Endodermal cell (in vitro differentiated cells): ENCODE measurements at regions not wholly inside any gene's neighbourhood (a gene's known extent, or its start where the extent isn't known, plus 50 kb on each side); places are given as distances from the start of the nearest gene placed in this dataset.

Source experiments
- DNase-seq: peaks from one replicate; pipeline ENCODE4 v3.0.0-alpha.2; 2017
- H3K27ac ChIP-seq: 2 replicates; pipeline ENCODE4 v1.5.1; 2013; ENCODE audit warnings: mild to moderate bottlenecking, low read depth, low read length, moderate library complexity
- H3K27me3 ChIP-seq: 2 replicates; pipeline ENCODE4 v1.6.1; 2013; ENCODE audit warnings: mild to moderate bottlenecking, low read length, moderate library complexity; ENCODE audit not compliant: insufficient read depth, control insufficient read depth, poor library complexity, severe bottlenecking
- H3K36me3 ChIP-seq: 2 replicates; pipeline ENCODE4 v1.7.0; 2013; ENCODE audit warnings: mild to moderate bottlenecking, low read length, moderate library complexity; ENCODE audit not compliant: control insufficient read depth, insufficient read depth
- H3K4me1 ChIP-seq: one replicate; pipeline ENCODE4 v1.7.0; 2013; ENCODE audit warnings: low read length; ENCODE audit not compliant: control insufficient read depth, insufficient read depth
- H3K4me3 ChIP-seq: 2 replicates; pipeline ENCODE4 v1.5.1; 2013; ENCODE audit warnings: mild to moderate bottlenecking, low read length, moderate library complexity
- H3K9ac ChIP-seq: 2 replicates; pipeline ENCODE4 v1.6.1; 2013; ENCODE audit warnings: mild to moderate bottlenecking, low read length, moderate library complexity; ENCODE audit not compliant: poor library complexity, severe bottlenecking; ENCODE audit errors: extremely low read depth
- H3K9me3 ChIP-seq: 2 replicates; pipeline ENCODE4 v1.6.1; 2013; ENCODE audit warnings: mild to moderate bottlenecking, low read length, moderate library complexity; ENCODE audit not compliant: control insufficient read depth
- H3K27ac Mint-ChIP-seq: 2 replicates; pipeline ENCODE4 v1.8.0; 2020; ENCODE audit warnings: mixed read lengths
- H3K27me3 Mint-ChIP-seq: 2 replicates; pipeline ENCODE4 v1.8.0; 2021; ENCODE audit warnings: mild to moderate bottlenecking, mixed read lengths; ENCODE audit not compliant: insufficient read depth
- H3K36me3 Mint-ChIP-seq: 2 replicates; pipeline ENCODE4 v1.8.0; 2020; ENCODE audit warnings: low read depth, mixed read lengths
- H3K4me1 Mint-ChIP-seq: 2 replicates; pipeline ENCODE4 v1.8.0; 2020; ENCODE audit warnings: mixed read lengths
- H3K4me3 Mint-ChIP-seq: 2 replicates; pipeline ENCODE4 v1.8.0; 2020; ENCODE audit warnings: mild to moderate bottlenecking, moderate library complexity, mixed read lengths
- H3K9me3 Mint-ChIP-seq: 2 replicates; pipeline ENCODE4 v1.8.0; 2020; ENCODE audit warnings: mild to moderate bottlenecking, mixed read lengths
- CTCF ChIP-seq: fragments of 200-600 bp; sonication (generic); conservative IDR thresholded peaks from 2 replicates; pipeline ENCODE4 v1.5.0; 2021; ENCODE audit warnings: antibody characterized with exemption, mild to moderate bottlenecking
- WGBS, 2 experiments: methylation state at CpG; one replicate each; pipeline versions ENCODE4 v1.1.5 to v1.1.7; 2013; ENCODE audit warnings: missing lambda C conversion rate in 2 of 2, mixed read lengths in 1 of 2; ENCODE audit not compliant: insufficient coverage in 1 of 2, insufficient read length in 1 of 2; 5-methylcytosine and 5-hydroxymethylcytosine counted together

- H3K9ac ChIP-seq: no peak overlapping the region
- peak; percentile 68 for TF ChIP-seq CTCF
- H3K9me3 Mint-ChIP-seq: peaks cover 20% of the 10 kb centered on the region
- H3K36me3 ChIP-seq: no peaks in the 10 kb centered on the region
- H3K4me1 Mint-ChIP-seq: peaks cover 14% of the 10 kb centered on the region
- no peaks in the 10 kb centered on the region for H3K27me3 Mint-ChIP-seq
- DNase-seq: no peak
- H3K9me3 ChIP-seq: peaks cover 7% of the 10 kb centered on the region
- peaks cover 9% of the 10 kb centered on the region for H3K36me3 Mint-ChIP-seq
- 79% methylated on average over 1 of the region's 1 CpG; no CpG with 5 or more reads in 1 of the 2 experiments for WGBS, 2 experiments
- H3K27ac Mint-ChIP-seq: peak overlapping the region; percentile 1
- no peaks in the 10 kb centered on the region for H3K27me3 ChIP-seq
- H3K4me3 ChIP-seq: no peak overlapping the region
- H3K4me1 ChIP-seq: no peaks in the 10 kb centered on the region
- H3K27ac ChIP-seq: no peak overlapping the region
- no peak overlapping the region for H3K4me3 Mint-ChIP-seq
These were observed 763.6 kb upstream of the LRRTM1 start for GRCh38 chr2:81068144-81068543.

GRCh38 chr2:81061016-81061415 lies 756.5 kb upstream of the LRRTM1 start:
- H3K9ac ChIP-seq: no peak overlapping the region
- no peak overlapping the region for H3K4me3 ChIP-seq
- peaks cover 28% of the 10 kb centered on the region for H3K9me3 Mint-ChIP-seq
- peaks cover 16% of the 10 kb centered on the region for H3K4me1 Mint-ChIP-seq
- 94% methylated on average over 2 of the region's 2 CpGs; no CpG with 5 or more reads in 1 of the 2 experiments for WGBS, 2 experiments
- no peak overlapping the region for H3K27ac ChIP-seq
- H3K36me3 ChIP-seq: no peaks in the 10 kb centered on the region
- no peak overlapping the region for H3K27ac Mint-ChIP-seq
- no peaks in the 10 kb centered on the region for H3K27me3 ChIP-seq
- no peak overlapping the region for H3K4me3 Mint-ChIP-seq
- DNase-seq: no peak
- no peak for TF ChIP-seq CTCF
- H3K36me3 Mint-ChIP-seq: peaks cover 3% of the 10 kb centered on the region
- H3K4me1 ChIP-seq: no peaks in the 10 kb centered on the region
- H3K9me3 ChIP-seq: peaks cover 12% of the 10 kb centered on the region
- H3K27me3 Mint-ChIP-seq: no peaks in the 10 kb centered on the region

- Histone ChIP-seq H3K4me3 (no peak overlapping the region), H3K27ac (no peak overlapping the region), H3K9ac (no peak overlapping the region), H3K27me3 (peaks cover 13% of the 10 kb centered on the region), H3K4me1 (peaks cover 11% of the 10 kb centered on the region), H3K36me3 (no peaks in the 10 kb centered on the region), H3K9me3 (peaks cover 8% of the 10 kb centered on the region)
- peaks cover 31% of the 10 kb centered on the region for H3K4me1 Mint-ChIP-seq
- no peaks in the 10 kb centered on the region for H3K9me3 Mint-ChIP-seq
- DNase-seq: no peak
- WGBS, 2 experiments: 79 to 80% methylated on average over 2 to 4 of the region's 4 CpGs
- H3K27me3 Mint-ChIP-seq: peaks cover 3% of the 10 kb centered on the region
- TF ChIP-seq CTCF: no peak
- no peaks in the 10 kb centered on the region for H3K36me3 Mint-ChIP-seq
- peak overlapping the region; percentile 20 for H3K27ac Mint-ChIP-seq
- H3K4me3 Mint-ChIP-seq: no peak overlapping the region
These were observed 746.1 kb upstream of the LRRTM1 start for GRCh38 chr2:81050580-81051095.
